H1 (cell line): ENCODE measurements at regions not wholly inside any gene's neighbourhood (a gene's known extent, or its start where the extent isn't known, plus 50 kb on each side); places are given as distances from the start of the nearest gene placed in this dataset.

ENCODE experiments used
- CTCF ChIA-PET: fragments of 300-600 bp; sonication (Branson Sonifier 250); formaldehyde crosslinking; loops from one replicate; lab custom pipeline; 2021; ENCODE audit not compliant: partially characterized antibody; lab: Charles Lee
- POLR2A ChIA-PET: fragments of 300-600 bp; sonication (Branson Sonifier 250); formaldehyde crosslinking; loops from one replicate; lab custom pipeline; 2021; ENCODE audit warnings: inconsistent platforms; ENCODE audit not compliant: partially characterized antibody; lab: Charles Lee
- DNase-seq, 2 experiments: peaks; one replicate each; pipeline versions ENCODE4 v3.0.0 to v3.0.0-alpha.2; 2010 to 2022; ENCODE audit warnings: low spot score in 2 of 2, low read depth in 1 of 2, mixed read lengths in 1 of 2
- FAIRE-seq: peaks from 2 replicates; lab custom pipeline; 2011; peaks lifted over from hg19 to GRCh38; lab: Jason Lieb, UNC
- H2AFZ ChIP-seq: 2 replicates; pipeline ENCODE4 v1.8.1; 2012; ENCODE audit warnings: low read length, inconsistent platforms
- H2AK5ac ChIP-seq: 2 replicates; pipeline ENCODE4 v1.6.1; 2013; ENCODE audit warnings: low read depth, low read length
- H2BK120ac ChIP-seq: replicated peaks from 2 replicates; pipeline ENCODE3; 2013; ENCODE audit warnings: low read depth, low read length, inconsistent platforms
- H2BK12ac ChIP-seq: 2 replicates; pipeline ENCODE4 v1.6.1; 2013; ENCODE audit warnings: low read depth, low read length
- H2BK15ac ChIP-seq: 2 replicates; pipeline ENCODE4 v1.6.1; 2013; ENCODE audit warnings: low read length
- H2BK20ac ChIP-seq: 2 replicates; pipeline ENCODE4 v1.6.1; 2013; ENCODE audit warnings: low read length
- H2BK5ac ChIP-seq: 2 replicates; pipeline ENCODE4 v1.6.1; 2013; ENCODE audit warnings: low read depth, low read length
- H3K14ac ChIP-seq: 2 replicates; pipeline ENCODE4 v1.6.1; 2013; ENCODE audit warnings: inconsistent platforms; ENCODE audit not compliant: insufficient read length
- H3K18ac ChIP-seq: 2 replicates; pipeline ENCODE4 v1.6.1; 2013; ENCODE audit warnings: low read length; ENCODE audit errors: extremely low read depth
- H3K23ac ChIP-seq: 2 replicates; pipeline ENCODE4 v1.6.1; 2013; ENCODE audit warnings: inconsistent platforms; ENCODE audit not compliant: insufficient read length
- H3K23me2 ChIP-seq: 2 replicates; pipeline ENCODE4 v1.6.1; 2013; ENCODE audit warnings: low read depth, low read length
- H3K27ac ChIP-seq: 2 replicates; pipeline ENCODE4 v1.6.1; 2011; ENCODE audit warnings: low read depth, low read length, inconsistent platforms
- H3K27me3 ChIP-seq, 4 experiments: replicated peaks in 1 of 4; 1 replicate in 1 of 4; 2 replicates in 3 of 4; pipeline versions ENCODE4 v1.6.1 to v1.8.1; 2011 to 2013; ENCODE audit warnings: low read length in 3 of 4, mild to moderate bottlenecking in 3 of 4, inconsistent platforms in 2 of 4, mixed read lengths in 2 of 4, moderate library complexity in 1 of 4; ENCODE audit not compliant: control insufficient read depth in 3 of 4, insufficient read depth in 3 of 4; ENCODE audit errors: extremely low read depth in 1 of 4
- H3K36me3 ChIP-seq, 4 experiments: 2 replicates each; pipeline versions ENCODE4 v1.6.1 to v1.8.1; 2011 to 2013; ENCODE audit warnings: mild to moderate bottlenecking in 4 of 4, low read length in 3 of 4, moderate library complexity in 2 of 4, control low read depth in 1 of 4, inconsistent platforms in 1 of 4; ENCODE audit not compliant: insufficient read depth in 4 of 4, control insufficient read depth in 2 of 4
- H3K4ac ChIP-seq: replicated peaks from 2 replicates; pipeline ENCODE3; 2013; ENCODE audit warnings: low read length, low read depth, mixed read lengths, inconsistent platforms; ENCODE audit not compliant: insufficient read length
- H3K4me1 ChIP-seq, 4 experiments: replicated peaks in 1 of 4; 1 replicate in 1 of 4; 2 replicates in 3 of 4; pipeline versions ENCODE4 v1.6.1 to v1.8.1; 2011 to 2013; ENCODE audit warnings: low read length in 3 of 4, inconsistent platforms in 2 of 4, mixed read lengths in 1 of 4; ENCODE audit not compliant: insufficient read depth in 4 of 4, control insufficient read depth in 3 of 4
- H3K4me2 ChIP-seq, 2 experiments: 2 replicates each; pipeline versions ENCODE4 v1.6.1 to v1.8.1; 2011 to 2013; ENCODE audit warnings: low read depth in 2 of 2, low read length in 2 of 2, control low read depth in 1 of 2, inconsistent platforms in 1 of 2, mild to moderate bottlenecking in 1 of 2; ENCODE audit not compliant: insufficient read depth in 1 of 2
- H3K4me3 ChIP-seq, 4 experiments: fragments of 200-600, 300-600 bp in 1 of 4; sonication (generic), shearing (Covaris generic), sonication (Bioruptor Twin) in 1 of 4; 2 replicates each; pipeline versions ENCODE4 v1.5.1 to v1.8.1; 2011 to 2016; ENCODE audit warnings: low read length in 4 of 4, low read depth in 3 of 4, control low read depth in 2 of 4, inconsistent platforms in 2 of 4, mild to moderate bottlenecking in 2 of 4, mixed read lengths in 1 of 4, moderate library complexity in 1 of 4; ENCODE audit not compliant: insufficient read depth in 2 of 4; ENCODE audit errors: extremely low read depth in 1 of 4
- H3K56ac ChIP-seq: replicated peaks from 2 replicates; pipeline ENCODE3; 2013; ENCODE audit warnings: low read depth, mild to moderate bottlenecking, mixed read lengths, low read length, inconsistent platforms; ENCODE audit not compliant: insufficient read length
- H3K79me1 ChIP-seq: 2 replicates; pipeline ENCODE4 v1.6.1; 2013; ENCODE audit warnings: low read depth, low read length, control low read depth
- H3K79me2 ChIP-seq, 2 experiments: 2 replicates each; pipeline versions ENCODE4 v1.6.1 to v1.8.1; 2012 to 2013; ENCODE audit warnings: low read length in 2 of 2, mild to moderate bottlenecking in 2 of 2, inconsistent platforms in 1 of 2; ENCODE audit not compliant: insufficient read depth in 2 of 2, control insufficient read depth in 1 of 2
- H3K9ac ChIP-seq, 4 experiments: replicated peaks in 1 of 4; 1 replicate in 1 of 4; 2 replicates in 3 of 4; pipeline versions ENCODE4 v1.6.1 to v1.8.1; 2011 to 2013; ENCODE audit warnings: low read depth in 3 of 4, low read length in 3 of 4, control low read depth in 2 of 4, mild to moderate bottlenecking in 2 of 4, moderate library complexity in 2 of 4, inconsistent platforms in 1 of 4; ENCODE audit errors: extremely low read depth in 1 of 4
- H3K9me3 ChIP-seq, 2 experiments: 2 replicates each; pipeline versions ENCODE4 v1.6.1 to v1.8.1; 2012 to 2013; ENCODE audit warnings: mild to moderate bottlenecking in 2 of 2, moderate library complexity in 2 of 2, control low read depth in 1 of 2, inconsistent platforms in 1 of 2, low read depth in 1 of 2, low read length in 1 of 2, mixed read lengths in 1 of 2; ENCODE audit not compliant: insufficient read depth in 2 of 2
- H4K20me1 ChIP-seq, 2 experiments: replicated peaks in 1 of 2; 2 replicates each; pipeline versions ENCODE3 to v1.8.1; 2011 to 2013; ENCODE audit warnings: inconsistent platforms in 2 of 2, low read length in 2 of 2, mild to moderate bottlenecking in 1 of 2; ENCODE audit not compliant: insufficient read depth in 2 of 2, control insufficient read depth in 1 of 2
- H4K5ac ChIP-seq: 2 replicates; pipeline ENCODE4 v1.6.1; 2013; ENCODE audit warnings: low read length, low read depth, mixed read lengths, inconsistent platforms; ENCODE audit not compliant: insufficient read length
- H4K8ac ChIP-seq: 2 replicates; pipeline ENCODE4 v1.8.0; 2013; ENCODE audit warnings: mild to moderate bottlenecking, moderate library complexity, low read length, inconsistent platforms; ENCODE audit not compliant: insufficient read depth; ENCODE audit errors: extremely low read depth
- H4K91ac ChIP-seq: replicated peaks from 2 replicates; pipeline ENCODE3; 2013; ENCODE audit warnings: low read length, mixed read lengths, inconsistent platforms; ENCODE audit not compliant: insufficient read length
- BRCA1 ChIP-seq: IDR thresholded peaks from 2 replicates; pipeline ENCODE4 v1.6.1; 2012; ENCODE audit warnings: low read depth, low read length, improper control_type of control experiment
- EGR1 ChIP-seq: IDR thresholded peaks from 2 replicates; pipeline ENCODE4 v1.6.1; 2011; ENCODE audit warnings: low read depth, low read length, borderline replicate concordance
- FOSL1 ChIP-seq: IDR thresholded peaks from 2 replicates; pipeline ENCODE4 v1.6.1; 2011; ENCODE audit warnings: mild to moderate bottlenecking, low read depth, low read length, moderate library complexity; ENCODE audit not compliant: insufficient read depth
- RXRA ChIP-seq: IDR thresholded peaks from 2 replicates; pipeline ENCODE4 v1.6.1; 2011; ENCODE audit warnings: low read depth, mild to moderate bottlenecking, low read length, moderate library complexity; ENCODE audit not compliant: insufficient read depth
- WGBS, 2 experiments: shearing (Covaris generic) in 1 of 2; methylation state at CpG; one replicate each; pipeline versions ENCODE4 v1.1.6 to v1.1.7; 2013 to 2015; ENCODE audit warnings: low lambda C conversion rate in 2 of 2, mixed read lengths in 2 of 2, inconsistent platforms in 1 of 2, low coverage in 1 of 2, missing lambda C conversion rate in 1 of 2; ENCODE audit not compliant: insufficient replicate concordance in 2 of 2, insufficient coverage in 1 of 2, insufficient read length in 1 of 2; ENCODE audit errors: extremely low coverage in 1 of 2, missing lambda C conversion rate in 1 of 2; 5-methylcytosine and 5-hydroxymethylcytosine counted together

DNA sequence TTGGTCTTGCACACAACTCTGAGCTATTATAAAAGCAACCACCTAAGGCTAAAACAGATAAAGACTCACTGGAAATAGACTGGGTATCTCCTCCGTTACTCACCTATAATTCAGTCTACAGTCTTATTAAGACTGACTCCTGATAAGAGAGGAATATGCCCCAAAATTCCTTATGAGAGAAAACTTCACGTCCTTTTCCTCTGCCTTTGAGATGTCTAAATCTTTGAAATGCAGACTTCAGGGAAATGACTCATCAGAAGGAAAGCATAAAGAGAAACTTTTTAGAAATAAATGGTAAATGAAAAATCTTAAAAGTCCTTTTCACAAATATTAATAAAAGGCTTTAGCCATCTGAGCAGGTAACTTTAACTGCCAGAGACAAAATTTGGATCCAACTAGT lies 187.5 kb upstream of the RTL1 start:
- POLR2A ChIA-PET = no interaction called here
- Histone ChIP-seq H2BK20ac (no peak overlapping the region), H2BK15ac (no peak overlapping the region), H3K14ac (no peak overlapping the region), H3K23me2 (no peaks in the 10 kb centered on the region; the same call in 1 of the 2 replicates), H4K91ac (no peak overlapping the region), H3K27me3 (no peaks in the 10 kb centered on the region), H3K56ac (no peak overlapping the region), H4K5ac (no peak overlapping the region), H2AFZ (no peak overlapping the region), H3K23ac (no peak overlapping the region), H2BK12ac (no peak overlapping the region), H2BK120ac (no peak overlapping the region), H3K4ac (no peak overlapping the region), H2BK5ac (no peak overlapping the region), H3K9ac (no peak overlapping the region), H2AK5ac (no peak overlapping the region), H3K4me2 (no peak overlapping the region), H4K8ac (no peak overlapping the region), H3K9me3 (no peaks in the 10 kb centered on the region), H3K18ac (no peak overlapping the region), H3K27ac (no peak overlapping the region), H3K4me1 (no peaks in the 10 kb centered on the region; a peak in 1 of 7 replicates), H3K36me3 (no peaks in the 10 kb centered on the region), H3K79me2 (no peaks in the 10 kb centered on the region), H3K4me3 (no peak overlapping the region), H3K79me1 (no peaks in the 10 kb centered on the region), H4K20me1 (no peaks in the 10 kb centered on the region)
- FAIRE-seq (no peak), DNase-seq (no peak)
- TF ChIP-seq FOSL1 (no peak), BRCA1 (no peak), RXRA (no peak), EGR1 (no peak)
- WGBS, 2 experiments = 82% methylated on average over 2 of the region's 2 CpGs; no CpG with 5 or more reads in 1 of the 2 experiments
- CTCF ChIA-PET = interaction anchor here (0.6 kb wide), 1 partner anchor 191 kb away, joined by 3 read pairs; no protein-coding TSS in a partner anchor
